ENCODE measurements at regions not wholly inside any gene's neighbourhood (a gene's known extent, or its start where the extent isn't known, plus 50 kb on each side); places are given as distances from the start of the nearest gene placed in this dataset.

- no peak for TF ChIP-seq CTCF (IDR thresholded peaks at IDR 0.05)
- TF ChIP-seq POLR2A (IDR thresholded peaks at IDR 0.05), result no peak
- no peak for TF ChIP-seq POLR2AphosphoS5 (IDR thresholded peaks at IDR 0.05)
Measured at GRCh38 chr10:10946801-10947200, 70.9 kb upstream of the CELF2 start.
